ENCODE measurements at regions not wholly inside any gene's neighbourhood (a gene's known extent, or its start where the extent isn't known, plus 50 kb on each side); places are given as distances from the start of the nearest gene placed in this dataset.

- DNase-seq (ENCODE audit: low read depth): no peak
These were observed 337.0 kb upstream of the DDX53 start for GRCh38 chrX:22662776-22663175.

GRCh38 chrX:22664826-22665225 lies 334.9 kb upstream of the DDX53 start:
- DNase-seq (ENCODE audit: low read depth): no peak

- DNase-seq (ENCODE audit: low read depth): no peak
These were observed 333.9 kb upstream of the DDX53 start for GRCh38 chrX:22665818-22666217.

GRCh38 chrX:22666441-22666840 lies 333.3 kb upstream of the DDX53 start:
- DNase-seq (ENCODE audit: low read depth): no peak

- DNase-seq (ENCODE audit: low read depth): peak; percentile 59
These were observed 324.8 kb upstream of the DDX53 start for GRCh38 chrX:22674932-22675331.

GRCh38 chrX:22686138-22686541 lies 313.6 kb upstream of the DDX53 start:
- peak; percentile 91 for DNase-seq (ENCODE audit: low read depth)

- peak; percentile 15 for DNase-seq (ENCODE audit: low read depth)
These were observed 310.5 kb upstream of the DDX53 start for GRCh38 chrX:22689290-22689689.

- no peak for DNase-seq (ENCODE audit: low read depth)
These were observed 309.6 kb upstream of the DDX53 start for GRCh38 chrX:22690116-22690515.

GRCh38 chrX:22691966-22692565 lies 307.7 kb upstream of the DDX53 start:
- no peak for DNase-seq (ENCODE audit: low read depth)

GRCh38 chrX:22698151-22698550 lies 301.6 kb upstream of the DDX53 start:
- no peak for DNase-seq (ENCODE audit: low read depth)

GRCh38 chrX:22699581-22700091 lies 300.1 kb upstream of the DDX53 start:
- DNase-seq (ENCODE audit: low read depth): no peak

- DNase-seq (ENCODE audit: low read depth): no peak
These were observed 286.8 kb upstream of the DDX53 start for GRCh38 chrX:22712942-22713341.

- peak; percentile 1 for DNase-seq (ENCODE audit: low read depth)
These were observed 269.2 kb upstream of the DDX53 start for GRCh38 chrX:22730542-22730941.

GRCh38 chrX:22737541-22737940 lies 262.2 kb upstream of the DDX53 start:
- DNase-seq (ENCODE audit: low read depth): no peak

- peak; percentile 16 for DNase-seq (ENCODE audit: low read depth)
These were observed 260.5 kb upstream of the DDX53 start for GRCh38 chrX:22739276-22739675.

- DNase-seq (ENCODE audit: low read depth): no peak
These were observed 258.9 kb upstream of the DDX53 start for GRCh38 chrX:22740836-22741235.

- no peak for DNase-seq (ENCODE audit: low read depth)
These were observed 257.6 kb upstream of the DDX53 start for GRCh38 chrX:22742174-22742573.

- DNase-seq (ENCODE audit: low read depth): no peak
These were observed 253.7 kb upstream of the DDX53 start for GRCh38 chrX:22746081-22746480.

GRCh38 chrX:22748093-22748999 lies 251.4 kb upstream of the DDX53 start:
- DNase-seq (ENCODE audit: low read depth): peak; percentile 11

GRCh38 chrX:22758807-22759481 lies 240.8 kb upstream of the DDX53 start:
- DNase-seq (ENCODE audit: low read depth): peak; percentile 4

- DNase-seq (ENCODE audit: low read depth): no peak
These were observed 239.2 kb upstream of the DDX53 start for GRCh38 chrX:22760513-22761057.

- DNase-seq (ENCODE audit: low read depth): no peak
These were observed 211.5 kb upstream of the DDX53 start for GRCh38 chrX:22788221-22788620.
